Coronary artery (tissue), 2 donors: ENCODE measurements at regions not wholly inside any gene's neighbourhood (a gene's known extent, or its start where the extent isn't known, plus 50 kb on each side); places are given as distances from the start of the nearest gene placed in this dataset.

Experiments used
- DNase-seq: peaks from one replicate; pipeline ENCODE4 v3.0.0-alpha.2; 2017; ENCODE audit warnings: low spot score
- H3K27ac ChIP-seq, 2 donors: fragments of 200-600 bp; sonication (generic); one replicate each; pipeline ENCODE4 v1.5.1; 2016 to 2019
- H3K4me3 ChIP-seq: fragments of 200-600 bp; sonication (generic); 2 replicates; pipeline ENCODE4 v1.5.1; 2016; ENCODE audit warnings: mild to moderate bottlenecking, moderate library complexity
- CTCF ChIP-seq: fragments of 200-600 bp; sonication (generic); IDR thresholded peaks from one replicate; pipeline ENCODE4 v1.5.1; 2019; ENCODE audit warnings: antibody characterized with exemption

GRCh38 chr7:12741951-12742575, 54.6 kb downstream of the ARL4A start:
- no peak for TF ChIP-seq CTCF
- H3K4me3 ChIP-seq = no peak overlapping the region
- no peak for DNase-seq
- no peak overlapping the region for H3K27ac ChIP-seq

- Histone ChIP-seq H3K4me3 (no peak overlapping the region), H3K27ac (no peak overlapping the region)
- DNase-seq = no peak
- no peak for TF ChIP-seq CTCF
Measured at GRCh38 chr7:12746211-12746610, 58.8 kb downstream of the ARL4A start.

- Histone ChIP-seq H3K4me3 (no peak overlapping the region), H3K27ac (no peak overlapping the region)
- no peak for DNase-seq
- TF ChIP-seq CTCF = no peak
Measured at GRCh38 chr7:12747687-12748306, 60.4 kb downstream of the ARL4A start.

GRCh38 chr7:12749069-12749468, 61.6 kb downstream of the ARL4A start:
- no peak for DNase-seq
- Histone ChIP-seq H3K27ac (no peak overlapping the region), H3K4me3 (no peak overlapping the region)
- TF ChIP-seq CTCF = no peak

- no peak for TF ChIP-seq CTCF
- no peak for DNase-seq
- H3K27ac ChIP-seq = no peak overlapping the region
Measured at GRCh38 chr7:12749746-12750145, 62.3 kb downstream of the ARL4A start.

GRCh38 chr7:12751764-12752163, 64.3 kb downstream of the ARL4A start:
- no peak for DNase-seq
- TF ChIP-seq CTCF = no peak
- Histone ChIP-seq H3K27ac (no peak overlapping the region), H3K4me3 (no peak overlapping the region)

More at GRCh38 chr7:12749746-12750145, 62.3 kb downstream of the ARL4A start:
- H3K4me3 ChIP-seq = no peak overlapping the region

GRCh38 chr7:12754179-12754578, 66.7 kb downstream of the ARL4A start:
- TF ChIP-seq CTCF = no peak
- H3K27ac ChIP-seq = no peak overlapping the region
- DNase-seq = no peak
- H3K4me3 ChIP-seq = no peak overlapping the region
